Muscle of leg (tissue), 3 donors: ENCODE measurements at regions not wholly inside any gene's neighbourhood (a gene's known extent, or its start where the extent isn't known, plus 50 kb on each side); places are given as distances from the start of the nearest gene placed in this dataset.

Source experiments
- DNase-seq: peaks from one replicate; pipeline ENCODE4 v3.0.0; 2013
- H3K27ac ChIP-seq: one replicate; pipeline ENCODE4 v1.5.1; 2013; ENCODE audit warnings: mild to moderate bottlenecking, low read length, control low read depth
- H3K27me3 ChIP-seq: one replicate; pipeline ENCODE4 v1.6.1; 2013; ENCODE audit warnings: low read length; ENCODE audit not compliant: control insufficient read depth, insufficient read depth
- H3K36me3 ChIP-seq: one replicate; pipeline ENCODE4 v1.6.1; 2013; ENCODE audit warnings: low read length; ENCODE audit not compliant: control insufficient read depth, insufficient read depth
- H3K4me1 ChIP-seq: one replicate; pipeline ENCODE4 v1.6.1; 2013; ENCODE audit warnings: low read length; ENCODE audit not compliant: control insufficient read depth, insufficient read depth
- H3K4me3 ChIP-seq: one replicate; pipeline ENCODE4 v1.5.1; 2013; ENCODE audit warnings: low read length, control low read depth
- H3K9me3 ChIP-seq: replicated peaks from 2 replicates; pipeline ENCODE4 v1.6.1; 2013; ENCODE audit warnings: low read depth, low read length; ENCODE audit not compliant: control insufficient read depth
- WGBS: methylation state at CpG from one replicate; pipeline ENCODE4 v1.1.5; 2013; ENCODE audit warnings: missing lambda C conversion rate; ENCODE audit not compliant: insufficient coverage; 5-methylcytosine and 5-hydroxymethylcytosine counted together

DNA sequence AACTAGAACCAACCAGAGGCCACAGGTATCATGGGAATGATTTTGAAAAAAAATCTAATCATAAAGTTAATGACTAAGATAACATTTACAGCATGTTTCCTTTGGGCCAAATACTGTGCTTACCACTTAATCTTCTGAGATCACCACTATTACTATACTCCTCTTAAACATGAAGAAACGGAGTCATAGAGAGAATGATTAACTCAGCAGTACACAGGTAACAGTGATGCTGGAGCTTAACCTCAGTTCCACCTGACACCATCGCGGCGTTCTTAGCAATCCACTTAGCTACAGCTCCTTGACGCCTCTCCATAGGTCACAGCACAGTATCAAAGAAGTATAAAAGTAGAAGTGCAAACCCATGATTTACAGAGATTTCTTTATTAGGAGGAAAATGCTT is 592.6 kb upstream of the SLIT2 start:
- WGBS: no CpG with 5 or more reads among the region's 5 CpGs
- Histone ChIP-seq H3K27ac (no peak overlapping the region), H3K27me3 (no peaks in the 10 kb centered on the region), H3K4me1 (no peaks in the 10 kb centered on the region), H3K4me3 (no peak overlapping the region), H3K9me3 (no peaks in the 10 kb centered on the region), H3K36me3 (no peaks in the 10 kb centered on the region)
- DNase-seq: no peak

- no CpG with 5 or more reads among the region's 3 CpGs for WGBS
- no peaks in the 10 kb centered on the region for H3K27me3 ChIP-seq
- no peaks in the 10 kb centered on the region for H3K4me1 ChIP-seq
- H3K4me3 ChIP-seq: no peak overlapping the region
- DNase-seq: no peak
- no peak overlapping the region for H3K27ac ChIP-seq
- no peaks in the 10 kb centered on the region for H3K36me3 ChIP-seq
- no peaks in the 10 kb centered on the region for H3K9me3 ChIP-seq
Observed at GRCh38 chr4:19657856-19658255, 593.8 kb upstream of the SLIT2 start.

DNA sequence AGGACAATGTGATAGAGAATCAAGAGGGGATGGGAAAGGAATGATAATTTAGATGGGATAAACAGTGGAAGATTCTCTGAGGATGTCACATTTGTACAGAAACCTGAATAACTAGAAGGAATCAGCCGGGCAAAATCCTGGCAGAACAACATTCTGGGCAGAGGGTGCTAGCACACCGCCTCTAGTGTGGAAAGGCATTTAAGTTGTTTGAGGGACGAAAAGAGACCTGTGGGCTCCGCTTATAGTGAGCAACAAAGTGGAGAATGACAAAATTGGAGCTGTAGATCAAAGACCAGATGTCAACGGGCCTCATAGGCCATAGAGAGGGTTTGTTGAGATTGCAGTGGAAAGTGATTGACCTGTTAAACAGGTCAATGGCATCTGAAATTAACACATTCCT is 596.0 kb upstream of the SLIT2 start:
- WGBS: 78% methylated on average over 4 of the region's 5 CpGs
- Histone ChIP-seq H3K9me3 (no peaks in the 10 kb centered on the region), H3K27ac (no peak overlapping the region), H3K4me3 (no peak overlapping the region), H3K4me1 (no peaks in the 10 kb centered on the region), H3K36me3 (no peaks in the 10 kb centered on the region), H3K27me3 (no peaks in the 10 kb centered on the region)
- DNase-seq: no peak

DNA sequence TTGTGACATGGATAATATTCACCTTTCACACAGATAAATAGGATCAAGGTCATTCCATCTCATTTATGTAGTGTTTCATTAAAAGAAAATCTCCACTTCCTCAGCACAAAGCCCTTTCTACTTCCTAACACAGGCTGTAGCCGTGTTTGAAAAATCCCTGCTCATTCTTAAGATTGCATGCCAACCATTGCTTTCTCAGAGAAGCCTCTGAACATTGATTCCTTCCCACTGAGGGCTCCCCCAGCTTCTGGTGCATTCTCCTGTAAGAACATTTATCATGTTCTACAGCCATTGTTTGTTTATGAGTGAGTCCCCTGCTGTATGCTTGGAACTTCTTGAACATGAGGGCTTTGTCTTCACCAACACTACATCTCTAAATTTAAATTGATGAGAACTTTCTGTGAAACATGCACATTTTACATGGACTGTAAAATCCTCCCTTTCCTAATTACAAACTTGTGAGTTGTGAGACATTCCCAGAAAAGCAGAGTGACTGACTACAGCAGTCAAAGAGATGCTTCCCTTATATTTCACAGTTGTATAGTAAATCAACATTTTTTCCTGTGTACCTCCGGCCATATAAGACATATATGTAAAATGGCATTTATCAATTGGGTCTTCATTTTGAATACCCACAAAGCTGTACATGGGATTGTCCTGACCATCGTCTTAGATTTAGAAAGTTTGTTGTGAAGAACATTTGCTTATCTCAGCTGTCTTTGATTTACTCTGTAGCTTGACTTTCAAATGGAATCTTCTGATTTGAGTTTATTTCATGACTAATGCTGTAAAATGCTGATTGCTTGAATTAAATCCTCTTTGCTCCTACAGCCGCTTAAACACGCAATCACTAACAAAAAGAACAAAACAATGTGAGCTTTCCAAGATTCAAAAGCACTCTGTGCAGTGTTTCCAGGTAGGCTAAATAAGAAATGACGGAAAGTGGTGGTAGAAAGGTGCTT is 600.5 kb upstream of the SLIT2 start:
- WGBS: 23% methylated on average over 1 of the region's 6 CpGs
- no peaks in the 10 kb centered on the region for H3K9me3 ChIP-seq
- no peak overlapping the region for H3K4me3 ChIP-seq
- H3K27me3 ChIP-seq: no peaks in the 10 kb centered on the region
- no peak for DNase-seq
- no peak overlapping the region for H3K27ac ChIP-seq
- H3K36me3 ChIP-seq: no peaks in the 10 kb centered on the region
- H3K4me1 ChIP-seq: no peaks in the 10 kb centered on the region

DNA sequence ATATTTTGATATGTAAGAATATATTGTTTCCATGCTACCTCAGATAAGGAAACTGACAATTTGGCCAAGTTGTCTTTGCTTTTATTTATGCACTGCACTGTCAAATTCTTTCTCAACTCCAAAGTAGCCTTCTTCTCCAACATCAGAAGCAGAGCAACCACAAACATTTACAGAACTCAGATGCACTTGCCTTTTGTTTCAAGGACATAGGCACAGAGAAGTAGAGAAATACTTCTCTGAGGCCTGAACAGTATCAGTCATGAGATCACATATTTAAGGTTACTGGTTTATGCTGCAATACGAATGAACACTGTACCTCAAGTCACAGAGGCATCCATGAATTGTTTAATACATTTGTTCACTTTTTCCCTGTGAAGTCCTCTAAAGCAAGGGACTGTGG is 606.1 kb upstream of the SLIT2 start:
- Histone ChIP-seq H3K27ac (no peak overlapping the region), H3K9me3 (no peaks in the 10 kb centered on the region), H3K36me3 (no peaks in the 10 kb centered on the region), H3K4me1 (no peaks in the 10 kb centered on the region), H3K4me3 (no peak overlapping the region), H3K27me3 (no peaks in the 10 kb centered on the region)
- no peak for DNase-seq
- WGBS: no CpG with 5 or more reads among the region's 1 CpG

DNA sequence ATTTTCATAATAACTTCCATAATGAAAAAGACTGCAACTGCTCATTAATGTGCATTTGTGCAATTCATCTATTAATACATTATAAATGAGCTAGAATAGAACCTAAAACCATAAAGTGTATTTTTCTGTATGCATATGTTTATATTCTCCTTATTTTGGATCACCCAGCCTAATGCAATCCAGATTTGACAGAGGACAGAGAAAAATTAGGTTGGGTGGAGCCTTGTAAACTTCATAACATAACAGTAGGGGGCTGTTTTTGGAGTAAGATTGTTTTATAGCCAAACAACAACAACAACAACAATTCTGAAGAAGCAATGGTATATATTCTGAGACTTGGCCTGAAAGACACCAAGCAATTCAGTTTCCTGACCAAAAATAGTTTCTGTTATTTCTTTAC is 615.3 kb upstream of the SLIT2 start:
- Histone ChIP-seq H3K27me3 (no peaks in the 10 kb centered on the region), H3K27ac (no peak overlapping the region), H3K9me3 (peaks cover 3% of the 10 kb centered on the region), H3K4me3 (no peak overlapping the region), H3K36me3 (no peaks in the 10 kb centered on the region), H3K4me1 (no peaks in the 10 kb centered on the region)
- DNase-seq: peak; percentile 46

DNA sequence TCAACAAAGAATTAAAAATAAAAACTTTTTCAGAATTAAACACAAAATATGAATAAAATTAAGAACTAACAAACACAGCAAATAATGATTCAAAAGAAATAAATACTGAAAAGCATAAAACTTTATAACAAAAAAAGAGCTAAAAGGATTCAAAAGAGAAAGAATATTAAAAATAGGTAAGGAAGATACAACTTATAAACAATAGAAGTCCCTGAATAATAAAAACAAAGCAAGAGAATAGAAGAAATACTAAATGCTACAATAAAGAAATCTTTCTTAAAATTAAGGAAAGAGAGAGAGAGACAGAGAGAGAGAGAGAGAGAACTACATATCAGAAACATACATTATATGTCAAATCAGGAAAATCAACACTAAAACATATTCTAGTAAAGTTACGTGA is 619.9 kb upstream of the SLIT2 start:
- Histone ChIP-seq H3K27me3 (no peaks in the 10 kb centered on the region), H3K27ac (no peak overlapping the region), H3K9me3 (peaks cover 3% of the 10 kb centered on the region), H3K4me3 (no peak overlapping the region), H3K36me3 (no peaks in the 10 kb centered on the region), H3K4me1 (no peaks in the 10 kb centered on the region)
- DNase-seq: no peak
- no CpG with 5 or more reads among the region's 1 CpG for WGBS

DNA sequence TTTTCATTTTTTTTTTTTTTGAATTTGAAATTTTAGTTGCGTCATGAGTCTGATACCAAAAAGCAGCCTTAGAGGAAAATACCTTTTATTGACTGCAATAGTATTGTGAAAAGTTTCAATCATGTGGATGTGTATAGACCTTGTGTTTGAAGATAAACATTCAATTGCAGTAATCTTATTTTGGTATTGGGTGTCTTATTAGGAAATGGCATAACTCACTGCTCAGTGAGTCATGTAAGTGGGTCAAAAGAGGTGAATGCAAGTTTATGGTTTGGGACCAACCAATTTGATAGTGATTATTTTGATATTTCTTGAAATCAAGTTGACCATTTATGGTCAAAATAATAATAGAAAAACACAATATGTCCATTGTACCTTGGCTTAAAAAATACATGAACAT is 627.8 kb upstream of the SLIT2 start:
- DNase-seq: no peak
- Histone ChIP-seq H3K27me3 (no peaks in the 10 kb centered on the region), H3K4me1 (no peaks in the 10 kb centered on the region), H3K27ac (no peak overlapping the region), H3K9me3 (no peaks in the 10 kb centered on the region), H3K36me3 (no peaks in the 10 kb centered on the region), H3K4me3 (no peak overlapping the region)
- no CpG with 5 or more reads among the region's 1 CpG for WGBS

- 93% methylated on average over 5 of the region's 5 CpGs for WGBS
- H3K36me3 ChIP-seq: no peaks in the 10 kb centered on the region
- no peaks in the 10 kb centered on the region for H3K27me3 ChIP-seq
- no peaks in the 10 kb centered on the region for H3K4me1 ChIP-seq
- no peak for DNase-seq
- H3K4me3 ChIP-seq: no peak overlapping the region
- H3K9me3 ChIP-seq: peaks cover 10% of the 10 kb centered on the region
- no peak overlapping the region for H3K27ac ChIP-seq
Observed at GRCh38 chr4:19615086-19615689, 636.5 kb upstream of the SLIT2 start.

GRCh38 chr4:19614171-19614570 is 637.5 kb upstream of the SLIT2 start:
- WGBS: no CpG with 5 or more reads among the region's 1 CpG
- Histone ChIP-seq H3K27ac (no peak overlapping the region), H3K27me3 (no peaks in the 10 kb centered on the region), H3K4me1 (no peaks in the 10 kb centered on the region), H3K36me3 (no peaks in the 10 kb centered on the region), H3K4me3 (no peak overlapping the region), H3K9me3 (peaks cover 10% of the 10 kb centered on the region)
- peak; percentile 1 for DNase-seq
